ENCODE measurements at regions not wholly inside any gene's neighbourhood (a gene's known extent, or its start where the extent isn't known, plus 50 kb on each side); places are given as distances from the start of the nearest gene placed in this dataset.

- H3K36me3 ChIP-seq (ENCODE audit: insufficient read depth, low read length), result no peaks in the 10 kb centered on the region
- H3K9me3 ChIP-seq (ENCODE audit: low read length), result no peaks in the 10 kb centered on the region
- H3K9ac ChIP-seq (ENCODE audit: low read length), result no peak overlapping the region
- no peaks in the 10 kb centered on the region for H3K4me1 ChIP-seq (ENCODE audit: insufficient read depth, low read length)
- H3K27ac ChIP-seq (ENCODE audit: low read depth, low read length), result no peak overlapping the region
- H3K4me3 ChIP-seq (ENCODE audit: low read depth in 1 of 2, low read length in 2 of 2), result no peak overlapping the region
- no peaks in the 10 kb centered on the region for H3K27me3 ChIP-seq (ENCODE audit: control insufficient read depth in 1 of 2, insufficient read depth in 2 of 2, low read length in 2 of 2)
These were observed 116.0 kb upstream of the HABP2 start for GRCh38 chr10:113436851-113437250.

- Histone ChIP-seq H3K9ac (ENCODE audit: low read length) (no peak overlapping the region), H3K9me3 (ENCODE audit: low read length) (no peaks in the 10 kb centered on the region), H3K36me3 (ENCODE audit: insufficient read depth, low read length) (no peaks in the 10 kb centered on the region), H3K4me1 (ENCODE audit: insufficient read depth, low read length) (no peaks in the 10 kb centered on the region), H3K4me3 (ENCODE audit: low read depth in 1 of 2, low read length in 2 of 2) (no peak overlapping the region), H3K27ac (ENCODE audit: low read depth, low read length) (no peak overlapping the region), H3K27me3 (ENCODE audit: control insufficient read depth in 1 of 2, insufficient read depth in 2 of 2, low read length in 2 of 2) (no peaks in the 10 kb centered on the region)
These were observed 114.2 kb upstream of the HABP2 start for GRCh38 chr10:113438652-113439051.

GRCh38 chr10:113441220-113441619 lies 111.6 kb upstream of the HABP2 start:
- Histone ChIP-seq H3K27ac (ENCODE audit: low read depth, low read length) (no peak overlapping the region), H3K9ac (ENCODE audit: low read length) (no peak overlapping the region), H3K27me3 (ENCODE audit: control insufficient read depth in 1 of 2, insufficient read depth in 2 of 2, low read length in 2 of 2) (no peaks in the 10 kb centered on the region), H3K4me1 (ENCODE audit: insufficient read depth, low read length) (no peaks in the 10 kb centered on the region), H3K9me3 (ENCODE audit: low read length) (no peaks in the 10 kb centered on the region), H3K4me3 (ENCODE audit: low read depth in 1 of 2, low read length in 2 of 2) (no peak overlapping the region), H3K36me3 (ENCODE audit: insufficient read depth, low read length) (no peaks in the 10 kb centered on the region)

DNA sequence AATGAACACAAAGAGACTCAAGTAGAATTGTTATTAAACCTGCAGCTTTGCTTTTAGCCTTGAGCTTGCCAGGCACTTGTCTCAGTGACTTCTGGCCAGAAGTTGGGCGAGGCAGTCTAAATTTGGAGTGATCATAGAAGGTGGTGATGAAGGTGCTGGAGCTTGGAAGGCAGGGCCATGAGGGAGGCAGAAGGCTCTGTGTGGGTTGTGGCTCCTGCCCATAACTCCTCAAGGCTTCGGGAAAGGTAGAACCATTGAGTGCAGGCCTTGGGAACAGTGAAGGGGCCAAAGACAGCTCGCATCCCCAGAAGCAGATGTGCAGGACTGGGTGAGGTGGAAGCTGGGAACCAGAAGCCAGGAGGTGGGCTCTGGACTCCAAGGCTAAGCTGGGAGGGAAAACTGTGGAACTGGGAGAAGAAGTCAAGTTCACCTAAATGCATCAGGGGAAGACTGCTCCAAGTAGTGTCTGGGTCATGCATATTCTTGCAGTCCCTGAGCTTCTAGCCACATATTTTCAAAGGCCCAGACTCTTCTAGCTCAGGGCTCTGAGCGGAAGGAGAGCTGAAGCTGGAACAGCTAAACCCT lies 111.1 kb upstream of the HABP2 start:
- Histone ChIP-seq H3K36me3 (ENCODE audit: insufficient read depth, low read length) (no peaks in the 10 kb centered on the region), H3K4me3 (ENCODE audit: low read depth in 1 of 2, low read length in 2 of 2) (no peak overlapping the region), H3K4me1 (ENCODE audit: insufficient read depth, low read length) (no peaks in the 10 kb centered on the region), H3K27me3 (ENCODE audit: control insufficient read depth in 1 of 2, insufficient read depth in 2 of 2, low read length in 2 of 2) (no peaks in the 10 kb centered on the region), H3K9ac (ENCODE audit: low read length) (no peak overlapping the region), H3K27ac (ENCODE audit: low read depth, low read length) (no peak overlapping the region), H3K9me3 (ENCODE audit: low read length) (no peaks in the 10 kb centered on the region)

- Histone ChIP-seq H3K4me1 (ENCODE audit: insufficient read depth, low read length) (no peaks in the 10 kb centered on the region), H3K9ac (ENCODE audit: low read length) (no peak overlapping the region), H3K27me3 (ENCODE audit: control insufficient read depth in 1 of 2, insufficient read depth in 2 of 2, low read length in 2 of 2) (no peaks in the 10 kb centered on the region), H3K27ac (ENCODE audit: low read depth, low read length) (no peak overlapping the region), H3K36me3 (ENCODE audit: insufficient read depth, low read length) (no peaks in the 10 kb centered on the region), H3K4me3 (ENCODE audit: low read depth in 1 of 2, low read length in 2 of 2) (no peak overlapping the region), H3K9me3 (ENCODE audit: low read length) (no peaks in the 10 kb centered on the region)
These were observed 110.5 kb upstream of the HABP2 start for GRCh38 chr10:113442336-113442735.

DNA sequence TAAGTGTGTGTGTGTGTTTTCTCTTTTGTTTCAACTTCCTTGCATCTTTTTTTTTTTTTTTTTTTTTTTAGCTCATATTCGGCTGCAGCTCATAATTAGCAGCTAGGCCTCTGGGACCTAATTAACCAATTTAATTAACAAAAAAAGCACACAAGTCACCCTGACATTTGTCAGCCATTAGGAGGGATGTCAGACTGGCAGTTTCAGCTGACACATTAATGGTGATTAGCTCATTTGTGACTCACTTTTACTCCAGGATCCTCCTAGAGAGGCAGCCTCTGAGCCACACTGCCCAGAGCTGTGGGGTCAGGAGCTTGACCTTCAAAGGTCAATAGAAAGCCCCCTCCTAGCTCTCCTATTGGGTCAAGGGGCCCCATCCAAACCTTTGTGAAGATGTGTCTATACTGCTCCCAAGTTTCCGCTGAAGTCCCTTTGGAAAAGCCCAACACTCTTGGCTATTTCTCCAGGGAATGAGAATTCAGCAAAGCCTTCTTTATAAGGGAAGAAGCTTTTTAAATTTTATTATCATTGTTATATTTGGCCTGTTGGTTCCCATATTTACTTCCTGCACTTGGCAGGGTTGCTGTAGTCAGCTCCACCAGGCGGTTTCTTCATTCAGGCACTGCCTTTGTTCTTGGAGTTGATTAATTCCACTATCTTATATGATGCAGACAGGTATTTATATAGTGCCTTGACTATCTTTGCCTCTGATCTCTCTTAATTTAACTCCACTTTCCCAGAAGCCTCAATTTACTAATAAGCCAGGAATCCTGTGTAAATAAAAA lies 109.5 kb upstream of the HABP2 start:
- Histone ChIP-seq H3K9ac (ENCODE audit: low read length) (no peak overlapping the region), H3K9me3 (ENCODE audit: low read length) (no peaks in the 10 kb centered on the region), H3K27me3 (ENCODE audit: control insufficient read depth in 1 of 2, insufficient read depth in 2 of 2, low read length in 2 of 2) (no peaks in the 10 kb centered on the region), H3K4me1 (ENCODE audit: insufficient read depth, low read length) (no peaks in the 10 kb centered on the region), H3K36me3 (ENCODE audit: insufficient read depth, low read length) (no peaks in the 10 kb centered on the region), H3K27ac (ENCODE audit: low read depth, low read length) (no peak overlapping the region), H3K4me3 (ENCODE audit: low read depth in 1 of 2, low read length in 2 of 2) (no peak overlapping the region)

- Histone ChIP-seq H3K9me3 (ENCODE audit: low read length) (no peaks in the 10 kb centered on the region), H3K9ac (ENCODE audit: low read length) (no peak overlapping the region), H3K27ac (ENCODE audit: low read depth, low read length) (no peak overlapping the region)
These were observed 108.0 kb upstream of the HABP2 start for GRCh38 chr10:113444766-113445365.

DNA sequence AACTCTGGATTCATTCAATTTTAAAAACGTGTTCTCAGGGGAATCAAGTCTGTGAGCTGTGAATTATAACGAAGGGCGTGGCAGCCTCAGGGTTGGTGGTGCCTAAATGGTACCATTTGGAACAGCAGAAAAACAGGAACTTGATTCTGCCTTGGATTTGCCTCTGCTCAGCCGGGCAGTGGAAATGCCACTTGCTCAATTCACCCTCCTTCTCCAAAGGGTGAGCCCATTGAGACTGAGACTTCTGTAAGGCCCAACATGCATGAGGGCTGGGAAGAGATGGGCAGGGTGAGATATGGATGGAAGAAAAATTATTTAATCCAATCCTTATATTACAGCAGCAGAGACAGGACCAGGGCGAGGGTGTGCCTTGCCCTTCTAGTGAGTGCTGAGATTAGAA lies 107.1 kb upstream of the HABP2 start:
- Histone ChIP-seq H3K36me3 (ENCODE audit: insufficient read depth, low read length) (no peaks in the 10 kb centered on the region), H3K4me3 (ENCODE audit: low read depth in 1 of 2, low read length in 2 of 2) (no peak overlapping the region), H3K9me3 (ENCODE audit: low read length) (no peaks in the 10 kb centered on the region), H3K27me3 (ENCODE audit: control insufficient read depth in 1 of 2, insufficient read depth in 2 of 2, low read length in 2 of 2) (no peaks in the 10 kb centered on the region), H3K4me1 (ENCODE audit: insufficient read depth, low read length) (no peaks in the 10 kb centered on the region), H3K9ac (ENCODE audit: low read length) (no peak overlapping the region), H3K27ac (ENCODE audit: low read depth, low read length) (no peak overlapping the region)

More at GRCh38 chr10:113444766-113445365, 108.0 kb upstream of the HABP2 start:
- no peaks in the 10 kb centered on the region for H3K4me1 ChIP-seq (ENCODE audit: insufficient read depth, low read length)
- no peaks in the 10 kb centered on the region for H3K36me3 ChIP-seq (ENCODE audit: insufficient read depth, low read length)
- H3K4me3 ChIP-seq (ENCODE audit: low read depth in 1 of 2, low read length in 2 of 2), result no peak overlapping the region
- no peaks in the 10 kb centered on the region for H3K27me3 ChIP-seq (ENCODE audit: control insufficient read depth in 1 of 2, insufficient read depth in 2 of 2, low read length in 2 of 2)

- H3K4me3 ChIP-seq (ENCODE audit: low read depth in 1 of 2, low read length in 2 of 2), result no peak overlapping the region
- no peaks in the 10 kb centered on the region for H3K36me3 ChIP-seq (ENCODE audit: insufficient read depth, low read length)
- no peak overlapping the region for H3K27ac ChIP-seq (ENCODE audit: low read depth, low read length)
- no peaks in the 10 kb centered on the region for H3K9me3 ChIP-seq (ENCODE audit: low read length)
- no peaks in the 10 kb centered on the region for H3K27me3 ChIP-seq (ENCODE audit: control insufficient read depth in 1 of 2, insufficient read depth in 2 of 2, low read length in 2 of 2)
- H3K9ac ChIP-seq (ENCODE audit: low read length), result no peak overlapping the region
- no peaks in the 10 kb centered on the region for H3K4me1 ChIP-seq (ENCODE audit: insufficient read depth, low read length)
These were observed 106.1 kb upstream of the HABP2 start for GRCh38 chr10:113446739-113447138.

GRCh38 chr10:113447278-113447677 lies 105.6 kb upstream of the HABP2 start:
- Histone ChIP-seq H3K9me3 (ENCODE audit: low read length) (no peaks in the 10 kb centered on the region), H3K27ac (ENCODE audit: low read depth, low read length) (no peak overlapping the region), H3K4me1 (ENCODE audit: insufficient read depth, low read length) (no peaks in the 10 kb centered on the region), H3K27me3 (ENCODE audit: control insufficient read depth in 1 of 2, insufficient read depth in 2 of 2, low read length in 2 of 2) (no peaks in the 10 kb centered on the region), H3K9ac (ENCODE audit: low read length) (no peak overlapping the region), H3K36me3 (ENCODE audit: insufficient read depth, low read length) (no peaks in the 10 kb centered on the region), H3K4me3 (ENCODE audit: low read depth in 1 of 2, low read length in 2 of 2) (no peak overlapping the region)

- H3K9me3 ChIP-seq (ENCODE audit: low read length), result no peaks in the 10 kb centered on the region
- H3K4me3 ChIP-seq (ENCODE audit: low read depth in 1 of 2, low read length in 2 of 2), result no peak overlapping the region
- no peak overlapping the region for H3K27ac ChIP-seq (ENCODE audit: low read depth, low read length)
- no peaks in the 10 kb centered on the region for H3K36me3 ChIP-seq (ENCODE audit: insufficient read depth, low read length)
- H3K9ac ChIP-seq (ENCODE audit: low read length), result no peak overlapping the region
- H3K4me1 ChIP-seq (ENCODE audit: insufficient read depth, low read length), result no peaks in the 10 kb centered on the region
- no peaks in the 10 kb centered on the region for H3K27me3 ChIP-seq (ENCODE audit: control insufficient read depth in 1 of 2, insufficient read depth in 2 of 2, low read length in 2 of 2)
These were observed 103.7 kb upstream of the HABP2 start for GRCh38 chr10:113449006-113449695.

Data from muscle layer of colon (tissue), 2 donors.